Hindlimb muscle (tissue), 1 donor: ENCODE measurements at regions not wholly inside any gene's neighbourhood (a gene's known extent, or its start where the extent isn't known, plus 50 kb on each side); places are given as distances from the start of the nearest gene placed in this dataset.
A peak's percentile ranks its signal among the peaks of the same experiment; 100 is the strongest.

ENCODE experiments used
- DNase-seq: peaks from one replicate; pipeline ENCODE4 v3.0.0-alpha.2; 2013

GRCh38 chr11:109109150-109109549 lies 312.8 kb upstream of the C11orf87 start:
- DNase-seq: no peak

DNA sequence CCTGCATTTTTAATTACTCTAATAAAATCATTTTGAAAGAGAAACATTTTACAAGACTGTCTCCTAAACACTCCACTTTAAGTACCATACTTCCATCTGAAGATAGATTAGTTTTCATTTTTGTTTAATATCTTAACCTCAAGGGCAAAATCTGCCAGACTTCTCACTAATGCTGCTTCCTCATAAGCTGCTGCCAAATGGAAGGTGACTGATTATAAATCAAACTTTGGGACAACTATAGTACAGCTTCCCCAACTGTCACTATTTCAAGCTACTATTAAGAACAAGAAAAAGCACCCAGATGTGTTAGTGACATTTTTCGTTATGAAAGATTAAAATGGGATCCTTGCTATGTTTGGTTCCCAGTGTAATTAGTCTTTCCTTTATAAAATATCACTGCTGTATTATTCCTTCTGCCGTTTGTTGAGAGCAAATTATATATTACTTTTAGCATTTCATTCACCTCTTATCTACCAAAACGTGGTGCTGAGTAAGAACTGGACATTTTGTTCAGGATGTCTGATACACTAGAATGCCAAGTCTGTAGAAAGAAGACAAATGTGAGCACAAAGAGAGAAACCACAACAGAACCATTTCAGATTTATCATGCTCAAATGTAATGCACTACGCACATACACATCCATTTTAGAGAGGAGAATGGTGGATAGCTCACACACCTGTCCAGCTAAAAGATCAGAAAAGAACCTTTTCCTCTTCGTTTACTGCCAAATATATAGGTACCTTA lies 312.2 kb upstream of the C11orf87 start:
- DNase-seq: no peak

DNA sequence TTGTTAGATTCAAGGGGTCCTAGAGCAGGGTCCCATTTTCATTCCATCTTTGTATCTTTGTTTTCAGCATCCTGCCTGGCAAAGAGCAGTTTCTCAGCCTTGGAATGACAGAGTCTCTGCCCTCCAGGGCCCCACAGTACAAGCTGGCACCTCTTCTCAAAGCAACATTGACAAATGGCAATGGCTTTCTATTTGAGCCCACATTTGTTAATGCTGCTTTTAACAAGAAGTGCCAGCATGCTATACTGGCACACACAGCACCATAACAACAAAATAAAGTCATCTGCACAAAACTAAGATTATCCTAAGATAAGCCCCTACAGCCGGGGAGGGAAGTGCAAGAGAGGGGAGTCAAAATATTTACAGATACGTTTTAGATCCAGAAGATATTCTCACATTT lies 309.7 kb upstream of the C11orf87 start:
- DNase-seq: no peak

DNA sequence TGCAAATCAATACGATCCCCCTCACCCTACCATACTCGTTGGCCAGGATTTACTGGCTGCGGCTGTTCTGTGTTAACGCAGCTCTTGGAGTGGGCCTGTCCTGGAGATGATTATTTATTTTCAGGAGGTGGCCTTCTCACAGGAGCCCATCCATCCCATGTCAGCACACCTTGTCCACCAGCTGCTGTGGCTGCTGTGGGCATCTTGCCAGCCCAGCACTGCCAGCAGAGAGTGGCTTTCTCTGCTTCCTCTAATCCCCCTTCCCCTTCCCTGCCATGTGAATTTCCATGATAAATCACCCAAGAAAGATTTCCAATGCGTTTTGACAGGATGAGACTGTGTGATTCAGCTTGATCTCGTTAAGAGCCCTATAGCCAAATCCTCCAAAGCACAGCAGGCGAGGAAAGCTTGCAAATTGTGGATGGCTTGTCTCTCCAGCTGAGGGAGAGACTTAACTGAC lies 309.1 kb upstream of the C11orf87 start:
- DNase-seq: peak; percentile 14

GRCh38 chr11:109120341-109120740 lies 301.6 kb upstream of the C11orf87 start:
- DNase-seq: no peak

- DNase-seq: no peak
Measured at GRCh38 chr11:109121173-109121932, 300.6 kb upstream of the C11orf87 start.

GRCh38 chr11:109123816-109124787 lies 297.9 kb upstream of the C11orf87 start:
- DNase-seq: peak; percentile 11

DNA sequence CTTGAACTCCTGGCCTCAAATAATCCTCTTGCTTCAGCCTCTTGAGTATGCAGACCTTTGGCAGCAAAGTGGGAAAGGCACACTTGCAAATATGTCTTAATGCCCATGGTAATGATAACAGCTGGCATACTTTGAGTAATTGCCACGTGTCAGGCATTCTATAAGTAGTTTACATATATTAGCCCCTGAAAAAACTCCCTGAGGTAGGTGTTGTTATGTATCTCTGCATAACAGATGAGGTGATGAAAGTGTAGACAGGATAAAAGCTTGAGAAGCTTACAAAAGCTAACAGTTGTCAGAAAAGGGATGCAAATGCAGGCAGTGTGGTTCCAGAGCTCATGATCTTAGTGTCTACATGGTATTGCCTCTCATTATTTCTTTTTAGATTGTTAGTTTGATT lies 291.1 kb upstream of the C11orf87 start:
- no peak for DNase-seq

DNA sequence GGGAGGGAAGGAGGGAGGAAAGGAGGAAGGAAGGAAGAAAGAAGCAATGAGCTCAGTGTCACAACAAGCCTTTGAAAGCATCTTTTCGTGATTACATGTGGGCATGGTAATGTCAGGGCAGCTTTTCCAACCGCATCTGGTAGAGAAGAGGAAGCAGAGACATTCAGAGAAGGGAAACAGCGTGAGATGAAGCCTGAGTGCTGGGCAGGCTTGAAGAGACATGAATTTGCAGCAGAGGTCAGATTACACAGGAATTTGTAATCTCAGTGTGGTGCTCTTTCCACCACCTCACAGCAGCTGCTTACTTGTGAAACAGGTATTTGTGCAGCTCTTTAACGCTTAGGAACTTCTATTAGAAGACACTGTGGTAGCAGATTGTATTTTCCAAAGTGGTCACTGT lies 289.5 kb upstream of the C11orf87 start:
- DNase-seq: no peak

GRCh38 chr11:109133159-109133558 lies 288.8 kb upstream of the C11orf87 start:
- no peak for DNase-seq

DNA sequence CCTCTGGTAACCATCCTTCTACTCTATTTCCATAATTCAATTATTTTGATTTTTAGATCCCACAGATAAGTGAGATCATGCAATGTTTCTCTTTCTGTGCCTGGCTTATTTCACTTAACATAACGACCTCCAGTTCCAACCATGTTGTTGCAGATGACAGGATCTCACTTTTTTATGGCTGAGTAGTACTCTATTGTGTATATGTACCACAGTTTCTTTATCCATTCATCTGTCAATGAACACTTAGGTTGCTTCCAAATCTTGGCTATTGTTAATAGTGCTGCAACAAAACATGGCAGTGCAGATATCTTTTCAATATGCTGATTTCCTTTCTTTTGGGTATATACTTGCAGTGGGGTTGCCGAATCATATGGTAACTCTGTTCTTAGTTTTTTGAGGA lies 286.4 kb upstream of the C11orf87 start:
- no peak for DNase-seq

DNA sequence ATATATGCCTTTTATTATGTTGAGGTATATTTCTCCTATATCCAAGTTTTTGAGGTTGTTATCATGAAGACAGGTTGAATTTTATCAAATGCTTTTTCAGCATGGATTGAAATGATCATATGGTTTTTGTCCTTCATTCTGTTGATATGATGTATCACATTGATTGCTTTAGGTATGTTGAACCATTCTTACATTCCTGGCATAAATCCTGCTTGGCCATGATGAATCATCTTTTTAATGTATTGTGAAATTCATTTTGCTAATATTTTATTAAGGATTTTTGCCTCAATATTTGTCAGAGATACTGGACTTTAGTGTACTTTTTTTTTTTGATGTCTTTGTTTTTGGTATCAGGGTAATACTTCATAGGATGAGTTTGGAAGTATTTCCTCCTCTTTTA lies 283.8 kb upstream of the C11orf87 start:
- no peak for DNase-seq

- no peak for DNase-seq
Measured at GRCh38 chr11:109140426-109140825, 281.6 kb upstream of the C11orf87 start.

- DNase-seq: no peak
Measured at GRCh38 chr11:109140857-109141515, 281.0 kb upstream of the C11orf87 start.

DNA sequence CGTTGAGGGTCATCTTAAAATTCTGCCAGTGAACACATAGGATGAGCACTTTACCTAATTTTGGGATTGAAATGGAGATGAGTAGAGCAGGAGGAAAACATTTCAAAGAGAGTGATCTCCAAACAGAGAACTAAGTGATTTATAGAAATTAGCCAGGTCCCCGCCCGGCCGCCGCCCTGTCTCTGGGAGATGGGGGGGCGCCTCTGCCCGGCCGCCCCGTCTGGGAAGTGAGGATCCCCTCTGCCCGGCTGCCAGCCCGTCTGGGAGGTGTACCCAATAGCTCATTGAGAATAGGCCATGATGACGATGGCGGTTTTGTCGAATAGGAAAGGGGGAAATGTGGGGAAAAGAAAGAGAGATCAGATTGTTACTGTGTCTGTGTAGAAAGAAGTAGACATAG lies 276.7 kb upstream of the C11orf87 start:
- DNase-seq: no peak

- DNase-seq: no peak
Measured at GRCh38 chr11:109147726-109148125, 274.3 kb upstream of the C11orf87 start.

GRCh38 chr11:109148669-109149068 lies 273.3 kb upstream of the C11orf87 start:
- peak; percentile 6 for DNase-seq

GRCh38 chr11:109150581-109150980 lies 271.4 kb upstream of the C11orf87 start:
- DNase-seq: no peak

- DNase-seq: no peak
Measured at GRCh38 chr11:109153836-109154235, 268.2 kb upstream of the C11orf87 start.

DNA sequence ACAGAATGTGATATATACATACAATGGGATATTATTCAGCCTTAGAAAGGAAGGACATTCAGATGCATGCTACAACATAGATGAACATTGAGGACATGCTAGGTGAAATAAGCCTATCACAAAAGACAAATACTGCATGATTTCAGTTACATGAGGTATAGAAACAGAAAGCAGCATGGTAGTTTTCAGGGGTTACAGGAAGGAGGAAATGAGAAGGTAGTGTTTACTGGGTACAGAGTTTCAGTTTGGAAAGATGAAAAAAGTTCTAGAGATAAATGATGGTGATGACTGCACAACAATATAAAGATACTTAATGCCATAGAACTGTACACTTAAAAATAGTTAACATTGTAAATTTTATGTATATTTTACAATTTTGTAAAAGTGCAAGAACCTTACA lies 266.7 kb upstream of the C11orf87 start:
- no peak for DNase-seq

GRCh38 chr11:109165035-109165434 lies 257.0 kb upstream of the C11orf87 start:
- DNase-seq: no peak

GRCh38 chr11:109166441-109166840 lies 255.5 kb upstream of the C11orf87 start:
- no peak for DNase-seq
